Panc1 (cell line): ENCODE measurements at regions not wholly inside any gene's neighbourhood (a gene's known extent, or its start where the extent isn't known, plus 50 kb on each side); places are given as distances from the start of the nearest gene placed in this dataset.
"Not testable (repeated sequence)": the region's sequence is repeated elsewhere in the genome, so short reads cannot be mapped to it uniquely, and the experiment has no call there.

Experiments
- ATAC-seq: fragments of 200-7000 bp; cut with Tn5 transposase; 2 replicates; pipeline ENCODE4 v1.9.1; 2020; ENCODE audit warnings: mild to moderate bottlenecking, moderate library complexity
- BruUV-seq: library from RNA; stranded (reverse); fragments of 400-500 nt; replicated peaks from 2 replicates; lab custom pipeline; 2021; lab: Mats Ljungman, UMichigan
- CTCF ChIA-PET: fragments of 300-600 bp; sonication (Branson Sonifier 250); formaldehyde crosslinking; loops from one replicate; lab custom pipeline; 2022; ENCODE audit warnings: antibody characterized with exemption; lab: Charles Lee
- POLR2A ChIA-PET: fragments of 300-600 bp; sonication (Branson Sonifier 250); formaldehyde crosslinking; loops from one replicate; lab custom pipeline; 2022; ENCODE audit warnings: antibody characterized with exemption; lab: Charles Lee
- DNase-seq: peaks from one replicate; pipeline ENCODE4 v3.0.0-alpha.2; 2010; ENCODE audit warnings: low read depth, low spot score
- H3K27ac ChIP-seq: 2 replicates; pipeline ENCODE4 v1.5.1; 2011; ENCODE audit warnings: mild to moderate bottlenecking, low read length, inconsistent platforms
- H3K27me3 ChIP-seq: fragments of 200-500 bp; sonication (Bioruptor generic); 2 replicates; pipeline ENCODE4 v1.6.0; 2014; ENCODE audit warnings: low read length, inconsistent platforms; ENCODE audit not compliant: control insufficient read depth, insufficient read depth
- H3K36me3 ChIP-seq: fragments of 200-500 bp; sonication (Bioruptor generic); 2 replicates; pipeline ENCODE4 v1.5.1; 2014; ENCODE audit warnings: inconsistent platforms, mild to moderate bottlenecking, low read length, moderate library complexity; ENCODE audit not compliant: control insufficient read depth, insufficient read depth
- H3K4me1 ChIP-seq: 2 replicates; pipeline ENCODE4 v1.5.1; 2011; ENCODE audit warnings: inconsistent platforms, mild to moderate bottlenecking, low read length, moderate library complexity; ENCODE audit not compliant: control insufficient read depth, insufficient read depth
- H3K4me3 ChIP-seq, 2 experiments: 2 replicates each; pipeline ENCODE4 v1.5.1; 2011 to 2012; ENCODE audit warnings: low read depth in 2 of 2, low read length in 2 of 2, mild to moderate bottlenecking in 2 of 2, inconsistent platforms in 1 of 2, moderate library complexity in 1 of 2
- H3K9me3 ChIP-seq: fragments of 200-500 bp; sonication (Bioruptor generic); 2 replicates; pipeline ENCODE4 v1.5.1; 2014; ENCODE audit warnings: low read depth, mild to moderate bottlenecking, inconsistent platforms, low read length, moderate library complexity; ENCODE audit not compliant: control insufficient read depth, insufficient read depth
- POLR2AphosphoS5 ChIP-seq: IDR thresholded peaks from 2 replicates; pipeline ENCODE4 v1.6.1; 2012; ENCODE audit warnings: mild to moderate bottlenecking, low read depth, low read length, moderate library complexity
- SIN3A ChIP-seq: IDR thresholded peaks from 2 replicates; pipeline ENCODE4 v1.6.1; 2012; ENCODE audit warnings: low read depth, mild to moderate bottlenecking, low read length, moderate library complexity, borderline replicate concordance; ENCODE audit not compliant: insufficient read depth
- TCF7L2 ChIP-seq: IDR thresholded peaks from 2 replicates; pipeline ENCODE4 v1.6.1; 2011; ENCODE audit warnings: mild to moderate bottlenecking, low read depth, low read length, inconsistent platforms
- in situ Hi-C: cut with HindIII; loops from 2 replicates; pipeline ENCODE4 v1.10.0; 2016; ENCODE audit warnings: low sequenced_read_pairs, low pct_unique_long_range_greater_than_20kb
- intact Hi-C: fragments of 100-400 bp; cut with micrococcal nuclease; formaldehyde crosslinking; loops from one replicate; pipeline ENCODE4 v1.10.0; 2022; ENCODE audit not compliant: unreplicated experiment
- TF ChIP-seq, protein P1 (sequence below), 2 experiments: IDR thresholded peaks; 2 replicates each; pipeline ENCODE4 v1.6.1; 2011 to 2012; ENCODE audit warnings: low read depth in 2 of 2, control low read depth in 1 of 2, low read length in 1 of 2, mild to moderate bottlenecking in 1 of 2, moderate library complexity in 1 of 2; ENCODE audit not compliant: insufficient read depth in 1 of 2
- TF ChIP-seq, protein P2 (sequence below): fragments of 450-650 bp; IDR thresholded peaks from 2 replicates; pipeline ENCODE4 v1.5.1; 2017; ENCODE audit warnings: mild to moderate bottlenecking

DNA sequence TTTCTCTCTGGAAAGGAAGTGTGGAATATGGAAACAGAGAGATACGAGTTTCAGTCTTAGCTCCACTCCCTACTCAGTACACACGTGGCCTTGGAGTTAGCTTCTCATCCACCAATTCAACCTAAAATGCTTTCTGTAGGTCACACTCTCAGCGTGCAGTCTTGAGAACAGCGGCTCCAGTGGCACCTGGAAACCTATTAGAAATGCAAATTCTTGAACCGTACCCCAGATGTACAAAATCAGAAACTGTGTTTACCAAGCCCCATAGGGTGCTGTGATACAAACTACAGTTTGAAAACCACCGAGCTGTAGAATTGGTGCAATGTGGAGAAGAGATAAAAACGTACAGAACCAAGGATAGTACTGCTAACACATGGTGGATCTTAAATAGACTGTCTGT, 91.1 kb upstream of the SP4 start:
- no TSS peak for BruUV-seq
- H3K27ac ChIP-seq = no peak overlapping the region
- TF ChIP-seq TCF7L2 (no peak), POLR2AphosphoS5 (no peak), SIN3A (no peak)
- TF ChIP-seq, protein P1, sequence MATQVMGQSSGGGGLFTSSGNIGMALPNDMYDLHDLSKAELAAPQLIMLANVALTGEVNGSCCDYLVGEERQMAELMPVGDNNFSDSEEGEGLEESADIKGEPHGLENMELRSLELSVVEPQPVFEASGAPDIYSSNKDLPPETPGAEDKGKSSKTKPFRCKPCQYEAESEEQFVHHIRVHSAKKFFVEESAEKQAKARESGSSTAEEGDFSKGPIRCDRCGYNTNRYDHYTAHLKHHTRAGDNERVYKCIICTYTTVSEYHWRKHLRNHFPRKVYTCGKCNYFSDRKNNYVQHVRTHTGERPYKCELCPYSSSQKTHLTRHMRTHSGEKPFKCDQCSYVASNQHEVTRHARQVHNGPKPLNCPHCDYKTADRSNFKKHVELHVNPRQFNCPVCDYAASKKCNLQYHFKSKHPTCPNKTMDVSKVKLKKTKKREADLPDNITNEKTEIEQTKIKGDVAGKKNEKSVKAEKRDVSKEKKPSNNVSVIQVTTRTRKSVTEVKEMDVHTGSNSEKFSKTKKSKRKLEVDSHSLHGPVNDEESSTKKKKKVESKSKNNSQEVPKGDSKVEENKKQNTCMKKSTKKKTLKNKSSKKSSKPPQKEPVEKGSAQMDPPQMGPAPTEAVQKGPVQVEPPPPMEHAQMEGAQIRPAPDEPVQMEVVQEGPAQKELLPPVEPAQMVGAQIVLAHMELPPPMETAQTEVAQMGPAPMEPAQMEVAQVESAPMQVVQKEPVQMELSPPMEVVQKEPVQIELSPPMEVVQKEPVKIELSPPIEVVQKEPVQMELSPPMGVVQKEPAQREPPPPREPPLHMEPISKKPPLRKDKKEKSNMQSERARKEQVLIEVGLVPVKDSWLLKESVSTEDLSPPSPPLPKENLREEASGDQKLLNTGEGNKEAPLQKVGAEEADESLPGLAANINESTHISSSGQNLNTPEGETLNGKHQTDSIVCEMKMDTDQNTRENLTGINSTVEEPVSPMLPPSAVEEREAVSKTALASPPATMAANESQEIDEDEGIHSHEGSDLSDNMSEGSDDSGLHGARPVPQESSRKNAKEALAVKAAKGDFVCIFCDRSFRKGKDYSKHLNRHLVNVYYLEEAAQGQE (IDR thresholded peaks at IDR 0.05; ENCODE audit: insufficient read depth in 1 of 2, low read depth in 2 of 2, low read length in 1 of 2) = no peak
- TF ChIP-seq, protein P2, sequence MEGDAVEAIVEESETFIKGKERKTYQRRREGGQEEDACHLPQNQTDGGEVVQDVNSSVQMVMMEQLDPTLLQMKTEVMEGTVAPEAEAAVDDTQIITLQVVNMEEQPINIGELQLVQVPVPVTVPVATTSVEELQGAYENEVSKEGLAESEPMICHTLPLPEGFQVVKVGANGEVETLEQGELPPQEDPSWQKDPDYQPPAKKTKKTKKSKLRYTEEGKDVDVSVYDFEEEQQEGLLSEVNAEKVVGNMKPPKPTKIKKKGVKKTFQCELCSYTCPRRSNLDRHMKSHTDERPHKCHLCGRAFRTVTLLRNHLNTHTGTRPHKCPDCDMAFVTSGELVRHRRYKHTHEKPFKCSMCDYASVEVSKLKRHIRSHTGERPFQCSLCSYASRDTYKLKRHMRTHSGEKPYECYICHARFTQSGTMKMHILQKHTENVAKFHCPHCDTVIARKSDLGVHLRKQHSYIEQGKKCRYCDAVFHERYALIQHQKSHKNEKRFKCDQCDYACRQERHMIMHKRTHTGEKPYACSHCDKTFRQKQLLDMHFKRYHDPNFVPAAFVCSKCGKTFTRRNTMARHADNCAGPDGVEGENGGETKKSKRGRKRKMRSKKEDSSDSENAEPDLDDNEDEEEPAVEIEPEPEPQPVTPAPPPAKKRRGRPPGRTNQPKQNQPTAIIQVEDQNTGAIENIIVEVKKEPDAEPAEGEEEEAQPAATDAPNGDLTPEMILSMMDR = no peak
- no peak overlapping the region for H3K4me3 ChIP-seq
- no peak for DNase-seq
- in situ Hi-C loops (no loop called here), intact Hi-C loops (no loop called here)
- no peaks in the 10 kb centered on the region for H3K36me3 ChIP-seq
- no peaks in the 10 kb centered on the region for H3K4me1 ChIP-seq
- H3K27me3 ChIP-seq = no peaks in the 10 kb centered on the region
- no peaks in the 10 kb centered on the region for H3K9me3 ChIP-seq
- ChIA-PET POLR2A (no interaction called here), CTCF (no interaction called here)
- ATAC-seq = no peak

DNA sequence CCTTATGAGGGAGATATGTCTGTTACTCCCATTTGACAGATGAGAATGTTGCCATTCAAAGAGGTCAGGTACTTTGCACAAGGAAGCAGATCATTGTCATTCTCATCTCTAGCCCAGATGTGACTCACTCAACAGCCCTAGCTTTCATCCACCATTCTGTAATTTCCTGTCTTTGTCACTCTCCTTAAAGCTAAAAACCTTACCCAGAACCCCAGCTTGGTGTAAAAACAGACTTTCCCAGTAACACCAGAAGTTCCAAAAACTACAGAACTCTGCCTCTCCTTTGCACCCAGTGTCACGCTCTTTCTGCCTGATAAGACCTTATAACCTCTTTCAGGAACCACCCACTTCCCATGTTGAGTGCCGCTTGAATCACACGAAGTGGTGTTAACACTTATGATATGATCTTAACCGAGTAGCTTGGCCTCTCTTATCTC, 89.1 kb upstream of the SP4 start:
- no peaks in the 10 kb centered on the region for H3K4me1 ChIP-seq
- TF ChIP-seq SIN3A (no peak), TCF7L2 (no peak), POLR2AphosphoS5 (no peak)
- TF ChIP-seq, protein P2 = no peak
- TF ChIP-seq, protein P1 (IDR thresholded peaks at IDR 0.05; ENCODE audit: insufficient read depth in 1 of 2, low read depth in 2 of 2, low read length in 1 of 2) = no peak
- ATAC-seq (no peak), DNase-seq (no peak)
- no peak overlapping the region for H3K27ac ChIP-seq
- ChIA-PET CTCF (no interaction called here), POLR2A (no interaction called here)
- intact Hi-C loops = no loop called here
- no peaks in the 10 kb centered on the region for H3K27me3 ChIP-seq
- no peak overlapping the region for H3K4me3 ChIP-seq
- H3K36me3 ChIP-seq = no peaks in the 10 kb centered on the region
- BruUV-seq = no TSS peak
- in situ Hi-C loops = no loop called here
- H3K9me3 ChIP-seq = no peaks in the 10 kb centered on the region

DNA sequence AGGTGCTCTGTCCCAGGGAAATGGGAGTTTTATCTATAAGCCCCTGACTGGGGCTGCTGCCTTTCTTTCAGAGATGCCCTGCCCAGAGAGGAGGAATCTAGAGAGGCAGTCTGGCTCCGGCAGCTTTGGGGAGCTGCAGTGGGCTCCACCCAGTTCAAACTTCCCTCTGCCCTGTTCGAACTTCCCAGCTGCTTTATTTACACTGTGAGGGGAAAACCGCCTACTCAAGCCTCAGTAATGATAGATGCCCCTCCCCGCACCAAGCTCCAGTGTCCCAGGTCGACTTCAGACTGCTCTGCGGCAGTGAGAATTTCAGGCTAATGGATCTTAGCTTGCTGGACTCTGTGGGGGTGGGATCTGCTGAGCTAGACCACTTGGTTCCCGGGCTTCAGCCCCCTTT, 83.0 kb upstream of the SP4 start:
- in situ Hi-C loops, intact Hi-C loops, H3K27me3 ChIP-seq, BruUV-seq, ATAC-seq, H3K27ac ChIP-seq, H3K36me3 ChIP-seq, H3K4me3 ChIP-seq, DNase-seq, CTCF ChIA-PET, H3K4me1 ChIP-seq, H3K9me3 ChIP-seq: not testable (repeated sequence)
- POLR2A ChIA-PET = interaction anchor here (0.6 kb wide), 1 partner anchor 67 kb away, joined by 6 read pairs; no protein-coding TSS in a partner anchor
